Upper lobe of left lung (tissue), 6 donors: ENCODE measurements at regions not wholly inside any gene's neighbourhood (a gene's known extent, or its start where the extent isn't known, plus 50 kb on each side); places are given as distances from the start of the nearest gene placed in this dataset.

ENCODE experiments used
- ATAC-seq, 2 donors: fragments of 200-7000 bp; cut with Tn5 transposase; one replicate each; pipeline ENCODE4 v1.9.1; 2022; ENCODE audit warnings: mild to moderate bottlenecking in 2 of 2, moderate library complexity in 2 of 2; ENCODE audit not compliant: low FRiP score in 2 of 2
- DNase-seq, 2 donors: peaks; one replicate each; pipeline ENCODE4 v3.0.0-alpha.2; 2019 to 2020
- H3K27ac ChIP-seq, 4 donors: fragments of 200-600 bp; sonication (generic); one replicate each; pipeline ENCODE4 v1.5.1; 2016 to 2019
- H3K27me3 ChIP-seq, 4 donors: fragments of 200-600 bp; sonication (generic); one replicate each; pipeline ENCODE4 v1.5.1; 2017 to 2019
- H3K36me3 ChIP-seq, 4 donors: fragments of 200-600 bp; sonication (generic); one replicate each; pipeline ENCODE4 v1.5.1; 2016 to 2019
- H3K4me1 ChIP-seq, 4 donors: fragments of 200-600 bp; sonication (generic); one replicate each; pipeline ENCODE4 v1.5.1; 2018 to 2019
- H3K4me3 ChIP-seq, 4 donors: fragments of 200-600 bp; sonication (generic); one replicate each; pipeline ENCODE4 v1.5.1; 2017 to 2019; ENCODE audit warnings: mild to moderate bottlenecking in 2 of 4, moderate library complexity in 1 of 4
- H3K9me3 ChIP-seq, 4 donors: fragments of 200-600 bp; sonication (generic); one replicate each; pipeline ENCODE4 v1.5.1; 2018 to 2019
- CTCF ChIP-seq, 6 experiments: fragments of 450-650 bp in 4 of 6; fragments of 200-600 bp in 2 of 6; sonication (generic) in 2 of 6; IDR thresholded peaks; one replicate each; pipeline ENCODE4 v1.5.1; 2016 to 2019; ENCODE audit warnings: antibody characterized with exemption in 6 of 6
- EP300 ChIP-seq, 4 donors: sonication (generic); formaldehyde crosslinking; IDR thresholded peaks; one replicate each; pipeline ENCODE4 v1.5.1; 2017; ENCODE audit warnings: antibody characterized with exemption in 4 of 4, control low read depth in 2 of 4
- POLR2A ChIP-seq, 4 donors: fragments of 450-650 bp; IDR thresholded peaks; one replicate each; pipeline ENCODE4 v1.5.1; 2016 to 2017; ENCODE audit warnings: antibody characterized with exemption in 4 of 4, mild to moderate bottlenecking in 2 of 4
- POLR2AphosphoS5 ChIP-seq, 2 donors: sonication (generic); formaldehyde crosslinking; IDR thresholded peaks; one replicate each; pipeline ENCODE4 v1.5.1; 2017; ENCODE audit warnings: antibody characterized with exemption in 2 of 2
- WGBS, 2 donors: methylation state at CpG; one replicate each; pipeline ENCODE4 v1.1.5; 2017 to 2018; 5-methylcytosine and 5-hydroxymethylcytosine counted together
- donor health status: DM: no; HTN: no; CAD: no; lungs with moderate emphysema.
- donor health status: DM: no; HTN: yes; CAD: no; lungs with severe emphysema.

GRCh38 chr5:174444479-174445188 is 279.7 kb upstream of the MSX2 start:
- ATAC-seq (no peak), DNase-seq (no peak)
- no peak overlapping the region for H3K4me3 ChIP-seq
- WGBS, 2 donors = 63 to 66% methylated on average over 7 of the region's 7 CpGs
- no peak for TF ChIP-seq POLR2A (IDR thresholded peaks at IDR 0.05)
- TF ChIP-seq POLR2AphosphoS5 (IDR thresholded peaks at IDR 0.05) = no peak
- no peak for TF ChIP-seq EP300 (IDR thresholded peaks at IDR 0.05)
- no peak for TF ChIP-seq CTCF (IDR thresholded peaks at IDR 0.05)
- no peaks in the 10 kb centered on the region for H3K36me3 ChIP-seq
- H3K27me3 ChIP-seq = no peaks in the 10 kb centered on the region
- H3K9me3 ChIP-seq = no peaks in the 10 kb centered on the region
- H3K4me1 ChIP-seq = no peaks in the 10 kb centered on the region
- no peak overlapping the region for H3K27ac ChIP-seq

GRCh38 chr5:174446446-174446845 is 277.9 kb upstream of the MSX2 start:
- Histone ChIP-seq H3K27ac (no peak overlapping the region), H3K4me1 (no peaks in the 10 kb centered on the region), H3K27me3 (no peaks in the 10 kb centered on the region), H3K36me3 (no peaks in the 10 kb centered on the region), H3K9me3 (peaks cover 0 to 4% (median 0%) of the 10 kb centered on the region in 4 donors), H3K4me3 (no peak overlapping the region)
- 63 to 66% methylated on average over 6 of the region's 6 CpGs for WGBS, 2 donors
- DNase-seq (no peak), ATAC-seq (no peak)
- no peak for TF ChIP-seq EP300 (IDR thresholded peaks at IDR 0.05)
- TF ChIP-seq CTCF (IDR thresholded peaks at IDR 0.05) = no peak
- no peak for TF ChIP-seq POLR2AphosphoS5 (IDR thresholded peaks at IDR 0.05)
- TF ChIP-seq POLR2A (IDR thresholded peaks at IDR 0.05) = no peak

- Histone ChIP-seq H3K27me3 (no peaks in the 10 kb centered on the region), H3K27ac (no peak overlapping the region), H3K4me3 (no peak overlapping the region), H3K36me3 (no peaks in the 10 kb centered on the region), H3K4me1 (no peaks in the 10 kb centered on the region), H3K9me3 (peaks cover 0 to 4% (median 0%) of the 10 kb centered on the region in 4 donors)
- DNase-seq (no peak), ATAC-seq (no peak)
- 65 to 73% methylated on average over 10 of the region's 10 CpGs for WGBS, 2 donors
- no peak for TF ChIP-seq POLR2AphosphoS5 (IDR thresholded peaks at IDR 0.05)
- TF ChIP-seq CTCF (IDR thresholded peaks at IDR 0.05) = no peak
- no peak for TF ChIP-seq POLR2A (IDR thresholded peaks at IDR 0.05)
- TF ChIP-seq EP300 (IDR thresholded peaks at IDR 0.05) = no peak
Measured at GRCh38 chr5:174446988-174447387, 277.4 kb upstream of the MSX2 start.

GRCh38 chr5:174448041-174448440 is 276.3 kb upstream of the MSX2 start:
- ATAC-seq (no peak), DNase-seq (no peak)
- H3K4me3 ChIP-seq = no peak overlapping the region
- no peak overlapping the region for H3K27ac ChIP-seq
- TF ChIP-seq POLR2A (IDR thresholded peaks at IDR 0.05) = no peak
- TF ChIP-seq EP300 (IDR thresholded peaks at IDR 0.05) = no peak
- TF ChIP-seq POLR2AphosphoS5 (IDR thresholded peaks at IDR 0.05) = no peak
- no peak for TF ChIP-seq CTCF (IDR thresholded peaks at IDR 0.05)
- H3K4me1 ChIP-seq = no peaks in the 10 kb centered on the region
- 80 to 85% methylated on average over 4 of the region's 4 CpGs for WGBS, 2 donors
- H3K27me3 ChIP-seq = no peaks in the 10 kb centered on the region
- no peaks in the 10 kb centered on the region for H3K36me3 ChIP-seq
- H3K9me3 ChIP-seq = peaks cover 0 to 4% (median 0%) of the 10 kb centered on the region in 4 donors

- Histone ChIP-seq H3K36me3 (no peaks in the 10 kb centered on the region), H3K4me1 (no peaks in the 10 kb centered on the region), H3K27ac (no peak overlapping the region), H3K9me3 (peaks cover 0 to 4% (median 0%) of the 10 kb centered on the region in 4 donors), H3K27me3 (no peaks in the 10 kb centered on the region), H3K4me3 (no peak overlapping the region)
- no peak for ATAC-seq
- DNase-seq = no peak
- TF ChIP-seq POLR2AphosphoS5 (IDR thresholded peaks at IDR 0.05) = no peak
- no peak for TF ChIP-seq EP300 (IDR thresholded peaks at IDR 0.05)
- TF ChIP-seq POLR2A (IDR thresholded peaks at IDR 0.05) = no peak
- TF ChIP-seq CTCF (IDR thresholded peaks at IDR 0.05) = no peak
Measured at GRCh38 chr5:174448662-174449061, 275.7 kb upstream of the MSX2 start.
